Testis (tissue), 2 donors: ENCODE measurements at regions not wholly inside any gene's neighbourhood (a gene's known extent, or its start where the extent isn't known, plus 50 kb on each side); places are given as distances from the start of the nearest gene placed in this dataset.
"Not testable (repeated sequence)": the region's sequence is repeated elsewhere in the genome, so short reads cannot be mapped to it uniquely, and the experiment has no call there.

Experiments
- DNase-seq: peaks from one replicate; pipeline ENCODE4 v3.0.0-alpha.2; 2019
- H3K27ac ChIP-seq, 2 donors: fragments of 200-600 bp; sonication (generic); one replicate each; pipeline ENCODE4 v1.5.1; 2019
- H3K27me3 ChIP-seq: fragments of 200-600 bp; sonication (generic); one replicate; pipeline ENCODE4 v1.5.1; 2019
- H3K36me3 ChIP-seq: fragments of 200-600 bp; sonication (generic); one replicate; pipeline ENCODE4 v1.5.1; 2017; ENCODE audit warnings: low read depth; ENCODE audit errors: missing control alignments
- H3K4me1 ChIP-seq: fragments of 200-600 bp; sonication (generic); one replicate; pipeline ENCODE4 v1.5.1; 2019
- H3K4me3 ChIP-seq, 2 donors: fragments of 200-600 bp; sonication (generic); one replicate each; pipeline ENCODE4 v1.5.1; 2017 to 2019
- H3K9me3 ChIP-seq: fragments of 200-600 bp; sonication (generic); one replicate; pipeline ENCODE4 v1.5.1; 2017
- CTCF ChIP-seq, 3 experiments: fragments of 450-650 bp in 2 of 3; fragments of 200-600 bp in 1 of 3; sonication (generic) in 1 of 3; IDR thresholded peaks; one replicate each; pipeline ENCODE4 v1.5.1; 2016 to 2019; ENCODE audit warnings: antibody characterized with exemption in 3 of 3, mild to moderate bottlenecking in 2 of 3, moderate library complexity in 1 of 3
- POLR2A ChIP-seq: fragments of 450-650 bp; IDR thresholded peaks from one replicate; pipeline ENCODE4 v1.6.1; 2017; ENCODE audit warnings: antibody characterized with exemption, mild to moderate bottlenecking, moderate library complexity
- WGBS, 2 donors: methylation state at CpG; one replicate each; pipeline ENCODE4 v1.1.5; 2018; 5-methylcytosine and 5-hydroxymethylcytosine counted together
- intact Hi-C: fragments of 100-400 bp; cut with DNase I; formaldehyde crosslinking; loops from one replicate; pipeline ENCODE4 v1.15.1; 2023; ENCODE audit warnings: low total_unique reads

DNA sequence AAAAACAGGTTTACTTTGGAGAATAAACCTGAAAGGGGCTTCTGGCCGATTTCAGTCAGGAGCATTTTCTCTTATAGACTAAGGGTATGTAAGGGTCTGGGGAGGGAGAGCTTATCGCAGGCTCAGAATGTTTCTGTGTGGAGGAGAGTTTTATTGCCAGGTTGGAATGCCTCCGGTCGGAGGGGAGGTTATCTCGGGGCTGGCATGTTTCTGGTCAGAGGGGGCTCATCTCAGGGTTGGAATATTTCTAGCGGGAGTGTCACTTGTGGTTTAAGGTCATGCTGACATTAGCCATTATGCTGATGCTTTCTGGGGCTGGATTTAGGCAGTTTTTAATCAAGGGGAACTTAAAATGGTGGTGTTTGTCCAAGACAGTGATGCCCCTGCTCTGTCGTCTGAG is 333.6 kb downstream of the METTL4 start:
- DNase-seq: no peak
- intact Hi-C loops: no loop called here
- TF ChIP-seq POLR2A (no peak), CTCF (IDR thresholded peaks at IDR 0.05) (no peak)
- Histone ChIP-seq H3K4me1 (no peaks in the 10 kb centered on the region), H3K9me3 (no peaks in the 10 kb centered on the region), H3K36me3 (no peaks in the 10 kb centered on the region), H3K27ac (no peak overlapping the region), H3K27me3 (no peaks in the 10 kb centered on the region), H3K4me3 (no peak overlapping the region)
- WGBS, 2 donors: 47 to 54% methylated on average over 6 to 7 of the region's 7 CpGs

- Histone ChIP-seq H3K4me1 (no peaks in the 10 kb centered on the region), H3K36me3 (no peaks in the 10 kb centered on the region), H3K4me3 (no peak overlapping the region), H3K27me3 (no peaks in the 10 kb centered on the region), H3K9me3 (no peaks in the 10 kb centered on the region), H3K27ac (no peak overlapping the region)
- 70 to 84% methylated on average over 4 of the region's 4 CpGs for WGBS, 2 donors
- intact Hi-C loops: no loop called here
- no peak for DNase-seq
- TF ChIP-seq CTCF (IDR thresholded peaks at IDR 0.05) (no peak), POLR2A (no peak)
These were observed 331.0 kb downstream of the METTL4 start for GRCh38 chr18:2240311-2240705.

- no peak overlapping the region for H3K27ac ChIP-seq
- no peaks in the 10 kb centered on the region for H3K4me1 ChIP-seq
- no peak overlapping the region for H3K4me3 ChIP-seq
- H3K36me3 ChIP-seq: no peaks in the 10 kb centered on the region
- no peaks in the 10 kb centered on the region for H3K27me3 ChIP-seq
- TF ChIP-seq CTCF (IDR thresholded peaks at IDR 0.05) (no peak), POLR2A (no peak)
- intact Hi-C loops: no loop called here
- DNase-seq: no peak
- no peaks in the 10 kb centered on the region for H3K9me3 ChIP-seq
These were observed 326.7 kb downstream of the METTL4 start for GRCh38 chr18:2244641-2245040.

- H3K4me1 ChIP-seq, H3K36me3 ChIP-seq, DNase-seq, H3K27ac ChIP-seq, H3K27me3 ChIP-seq, intact Hi-C loops, H3K4me3 ChIP-seq, H3K9me3 ChIP-seq: not testable (repeated sequence)
- 94 to 95% methylated on average over 19 of the region's 19 CpGs for WGBS, 2 donors
These were observed 324.2 kb downstream of the METTL4 start for GRCh38 chr18:2247101-2247500.

DNA sequence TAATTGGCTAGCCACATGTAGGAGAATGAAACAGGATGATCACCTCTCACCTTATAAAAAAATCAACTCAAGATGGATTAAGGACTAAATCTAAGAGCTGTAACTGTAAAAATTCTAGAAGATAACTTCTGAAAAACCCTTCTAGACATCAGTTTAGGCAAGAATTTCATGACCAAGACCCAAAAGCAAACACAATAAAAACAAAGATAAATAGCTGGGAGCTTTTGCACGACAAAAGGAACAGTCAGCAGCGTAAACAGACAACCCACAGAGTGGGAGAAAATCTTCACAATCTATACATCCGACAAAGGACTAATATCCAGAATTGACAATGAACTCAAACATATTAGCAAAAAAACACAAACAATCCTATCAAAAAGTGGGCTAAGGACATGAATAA is 316.3 kb downstream of the METTL4 start:
- no peak for TF ChIP-seq CTCF (IDR thresholded peaks at IDR 0.05)
- TF ChIP-seq POLR2A: no peak
- Histone ChIP-seq H3K27me3 (no peaks in the 10 kb centered on the region), H3K27ac (no peak overlapping the region), H3K36me3 (no peaks in the 10 kb centered on the region), H3K4me3 (no peak overlapping the region), H3K9me3 (no peaks in the 10 kb centered on the region), H3K4me1 (no peaks in the 10 kb centered on the region)
- 89 to 96% methylated on average over 3 of the region's 3 CpGs for WGBS, 2 donors
- intact Hi-C loops: no loop called here
- no peak for DNase-seq
